CD8-positive, alpha-beta memory T cell (primary cell): ENCODE measurements at regions not wholly inside any gene's neighbourhood (a gene's known extent, or its start where the extent isn't known, plus 50 kb on each side); places are given as distances from the start of the nearest gene placed in this dataset.

Source experiments
- CTCF ChIA-PET: fragments of 350-600 bp; sonication (Branson Sonifier 250); formaldehyde crosslinking; loops from one replicate; lab custom pipeline; 2021; ENCODE audit warnings: antibody characterized with exemption; lab: Charles Lee
- POLR2A ChIA-PET: fragments of 350-600 bp; sonication (Branson Sonifier 250); formaldehyde crosslinking; loops from one replicate; lab custom pipeline; 2021; ENCODE audit warnings: antibody characterized with exemption; lab: Charles Lee
- DNase-seq, 5 donors: peaks; one replicate each; pipeline versions ENCODE4 v3.0.0 to v3.0.0-alpha.2; 2020 to 2022; ENCODE audit warnings: mixed read lengths in 1 of 5
- H3K27ac ChIP-seq: one replicate; pipeline ENCODE4 v1.7.0; 2013; ENCODE audit warnings: low read depth, mild to moderate bottlenecking, low read length, moderate library complexity
- H3K27me3 ChIP-seq: 2 replicates; pipeline ENCODE4 v1.7.0; 2013; ENCODE audit warnings: low read length, mild to moderate bottlenecking; ENCODE audit not compliant: insufficient read depth, poor library complexity, severe bottlenecking
- H3K36me3 ChIP-seq: 2 replicates; pipeline ENCODE4 v1.7.0; 2013; ENCODE audit warnings: mild to moderate bottlenecking, low read length, moderate library complexity; ENCODE audit not compliant: insufficient read depth
- H3K4me1 ChIP-seq: 2 replicates; pipeline ENCODE4 v1.7.0; 2013; ENCODE audit warnings: mild to moderate bottlenecking, low read length, moderate library complexity; ENCODE audit not compliant: insufficient read depth
- H3K4me3 ChIP-seq: 2 replicates; pipeline ENCODE4 v1.7.0; 2013; ENCODE audit warnings: mild to moderate bottlenecking, low read length
- H3K9me3 ChIP-seq: 2 replicates; pipeline ENCODE4 v1.7.0; 2013; ENCODE audit warnings: mild to moderate bottlenecking, low read length
- H3K27ac Mint-ChIP-seq, 8 donors: one replicate each; pipeline ENCODE4 v1.8.0; 2020 to 2021; ENCODE audit warnings: mixed read lengths in 8 of 8, mild to moderate bottlenecking in 6 of 8, inconsistent platforms in 3 of 8, moderate library complexity in 3 of 8
- H3K27me3 Mint-ChIP-seq, 2 donors: one replicate each; pipeline ENCODE4 v1.8.0; 2020 to 2021; ENCODE audit warnings: mixed read lengths in 2 of 2, mild to moderate bottlenecking in 1 of 2, moderate library complexity in 1 of 2
- H3K36me3 Mint-ChIP-seq, 3 donors: one replicate each; pipeline ENCODE4 v1.8.0; 2020 to 2021; ENCODE audit warnings: mixed read lengths in 3 of 3, inconsistent platforms in 1 of 3, mild to moderate bottlenecking in 1 of 3
- H3K4me1 Mint-ChIP-seq, 3 donors: one replicate each; pipeline ENCODE4 v1.8.0; 2020 to 2021; ENCODE audit warnings: mixed read lengths in 3 of 3, inconsistent platforms in 1 of 3, mild to moderate bottlenecking in 1 of 3
- H3K4me3 Mint-ChIP-seq, 7 donors: one replicate each; pipeline ENCODE4 v1.8.0; 2020 to 2021; ENCODE audit warnings: mixed read lengths in 7 of 7, mild to moderate bottlenecking in 6 of 7, moderate library complexity in 4 of 7, inconsistent platforms in 2 of 7
- H3K9me3 Mint-ChIP-seq, 5 donors: one replicate each; pipeline ENCODE4 v1.8.0; 2020 to 2022; ENCODE audit warnings: mixed read lengths in 5 of 5, mild to moderate bottlenecking in 3 of 5, moderate library complexity in 2 of 5, inconsistent platforms in 1 of 5

DNA sequence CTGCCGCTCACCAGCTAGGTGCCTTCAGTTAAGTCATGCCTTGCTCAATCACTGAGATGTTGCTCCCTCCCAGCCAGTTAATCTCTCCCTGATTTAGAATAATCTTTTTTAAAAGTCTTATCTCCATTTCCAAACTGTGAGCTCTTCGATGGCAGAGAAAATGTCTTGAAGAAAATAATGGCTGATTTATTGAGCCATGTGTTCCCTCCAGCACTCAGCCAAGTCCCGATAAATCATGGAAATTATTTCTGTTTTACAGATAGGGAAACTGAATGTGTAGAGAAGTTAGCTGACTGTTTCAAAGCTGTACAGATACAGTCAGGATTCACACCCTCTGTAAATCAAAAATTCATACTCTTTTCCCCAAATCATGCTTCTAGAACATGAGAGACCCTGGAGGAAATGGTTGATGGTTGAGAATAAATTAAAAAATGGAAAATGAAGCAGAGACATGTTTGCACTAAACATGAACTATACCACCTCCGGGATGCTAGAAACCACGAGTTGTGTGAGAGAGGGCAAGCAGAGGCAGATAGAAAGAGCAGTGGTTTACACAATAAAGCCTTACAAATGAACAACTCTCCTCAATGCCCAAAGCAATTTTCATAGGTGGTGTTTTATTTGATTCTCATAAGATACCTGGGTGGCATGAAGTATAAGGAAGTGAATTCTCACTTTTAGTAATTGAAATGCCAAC, 376.4 kb downstream of the PLPP3 start:
- Mint-ChIP-seq H3K36me3 (no peaks in the 10 kb centered on the region), H3K9me3 (peaks cover 0 to 5% (median 2%) of the 10 kb centered on the region in 5 donors), H3K4me3 (no peak overlapping the region), H3K27me3 (peaks cover 0 to 2% of the 10 kb centered on the region in 2 donors), H3K27ac (no peak overlapping the region), H3K4me1 (no peaks in the 10 kb centered on the region)
- Histone ChIP-seq H3K4me1 (no peaks in the 10 kb centered on the region), H3K27ac (no peak overlapping the region), H3K27me3 (no peaks in the 10 kb centered on the region), H3K36me3 (no peaks in the 10 kb centered on the region), H3K4me3 (no peak overlapping the region), H3K9me3 (no peaks in the 10 kb centered on the region)
- CTCF ChIA-PET: no interaction called here
- POLR2A ChIA-PET: no interaction called here
- DNase-seq: no peak

DNA sequence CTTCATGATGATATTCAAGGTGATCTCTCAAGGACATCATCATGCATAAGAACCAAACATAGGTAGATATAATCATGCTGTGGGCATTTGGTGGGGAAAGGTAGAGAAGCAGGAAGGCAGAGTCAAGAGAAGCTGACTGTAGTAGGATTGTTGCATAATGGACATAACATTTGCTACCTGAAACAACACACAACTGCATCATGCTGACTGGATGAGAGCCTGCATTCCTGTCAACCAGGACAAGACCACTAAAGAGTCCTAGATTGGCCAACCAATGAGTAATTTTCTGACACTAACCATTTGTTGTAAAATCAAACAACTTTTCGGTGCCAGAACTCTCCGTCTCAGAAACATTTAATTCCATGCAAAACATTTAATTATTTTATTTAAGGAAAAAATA, 377.2 kb downstream of the PLPP3 start:
- no peak overlapping the region for H3K27ac ChIP-seq
- CTCF ChIA-PET: no interaction called here
- no peaks in the 10 kb centered on the region for H3K4me1 ChIP-seq
- Mint-ChIP-seq H3K27ac (no peak overlapping the region), H3K4me1 (no peaks in the 10 kb centered on the region), H3K36me3 (no peaks in the 10 kb centered on the region), H3K27me3 (peaks cover 0 to 4% of the 10 kb centered on the region in 2 donors), H3K4me3 (no peak overlapping the region), H3K9me3 (peaks cover 0 to 5% (median 2%) of the 10 kb centered on the region in 5 donors)
- DNase-seq: no peak
- H3K27me3 ChIP-seq: no peaks in the 10 kb centered on the region
- POLR2A ChIA-PET: no interaction called here
- H3K9me3 ChIP-seq: no peaks in the 10 kb centered on the region
- H3K36me3 ChIP-seq: no peaks in the 10 kb centered on the region
- no peak overlapping the region for H3K4me3 ChIP-seq

- Histone ChIP-seq H3K4me3 (no peak overlapping the region), H3K36me3 (no peaks in the 10 kb centered on the region), H3K27me3 (no peaks in the 10 kb centered on the region), H3K9me3 (no peaks in the 10 kb centered on the region), H3K27ac (no peak overlapping the region), H3K4me1 (no peaks in the 10 kb centered on the region)
- Mint-ChIP-seq H3K4me3 (no peak overlapping the region), H3K27me3 (peaks cover 0 to 4% of the 10 kb centered on the region in 2 donors), H3K9me3 (peaks cover 0 to 2% (median 0%) of the 10 kb centered on the region in 5 donors), H3K4me1 (no peaks in the 10 kb centered on the region), H3K27ac (no peak overlapping the region), H3K36me3 (no peaks in the 10 kb centered on the region)
- POLR2A ChIA-PET: no interaction called here
- DNase-seq: no peak
- CTCF ChIA-PET: no interaction called here
Measured at GRCh38 chr1:56200896-56201295, 378.5 kb downstream of the PLPP3 start.

DNA sequence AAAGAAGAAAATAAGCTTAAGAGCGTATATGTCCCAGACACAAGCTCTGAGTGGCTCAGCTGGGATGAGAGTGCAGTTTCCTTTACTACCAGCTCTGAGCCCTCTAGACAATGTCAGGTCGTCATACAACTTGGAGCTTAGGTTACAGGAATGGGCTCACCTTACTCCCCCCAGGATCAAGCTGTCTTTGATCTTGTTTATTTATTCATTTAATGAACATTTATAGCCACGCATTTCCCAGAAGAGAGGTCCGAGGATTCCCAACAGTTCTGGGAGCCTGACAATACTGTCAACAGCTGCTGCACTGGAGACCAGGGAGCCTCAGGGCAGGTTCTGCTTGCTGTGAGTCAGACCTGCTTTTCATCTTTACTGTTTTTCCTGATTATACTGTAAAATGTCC, 378.9 kb downstream of the PLPP3 start:
- no peaks in the 10 kb centered on the region for H3K27me3 ChIP-seq
- H3K36me3 Mint-ChIP-seq: no peaks in the 10 kb centered on the region
- H3K4me1 ChIP-seq: no peaks in the 10 kb centered on the region
- no peak overlapping the region for H3K4me3 ChIP-seq
- H3K4me3 Mint-ChIP-seq: no peak overlapping the region
- H3K27ac Mint-ChIP-seq: no peak overlapping the region
- H3K4me1 Mint-ChIP-seq: no peaks in the 10 kb centered on the region
- H3K9me3 Mint-ChIP-seq: peaks cover 0 to 2% (median 0%) of the 10 kb centered on the region in 5 donors
- H3K36me3 ChIP-seq: no peaks in the 10 kb centered on the region
- H3K9me3 ChIP-seq: no peaks in the 10 kb centered on the region
- no peak for DNase-seq
- ChIA-PET POLR2A (no interaction called here), CTCF (no interaction called here)
- no peak overlapping the region for H3K27ac ChIP-seq
- peaks cover 0 to 4% of the 10 kb centered on the region in 2 donors for H3K27me3 Mint-ChIP-seq

DNA sequence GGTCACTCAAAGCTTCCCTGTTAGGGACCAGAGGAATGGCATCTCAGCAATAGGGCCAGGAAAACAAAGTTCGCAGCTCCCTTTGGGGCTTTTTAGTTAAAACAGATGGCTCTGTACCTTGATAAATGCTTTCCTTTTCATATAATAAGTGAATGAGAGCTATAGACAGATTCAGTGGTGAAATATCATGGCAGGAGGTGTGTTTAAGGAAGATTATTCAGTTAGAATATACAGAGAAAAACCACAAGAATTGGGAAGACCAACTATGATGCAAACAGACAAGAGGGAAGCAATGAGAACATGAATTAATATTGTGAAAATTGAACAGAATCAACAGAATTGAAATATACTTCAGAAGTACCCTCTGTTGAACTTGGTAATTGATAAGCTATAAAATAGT, 379.4 kb downstream of the PLPP3 start:
- no peak overlapping the region for H3K4me3 ChIP-seq
- POLR2A ChIA-PET: no interaction called here
- H3K27ac Mint-ChIP-seq: no peak overlapping the region
- H3K27me3 Mint-ChIP-seq: peaks cover 0 to 4% of the 10 kb centered on the region in 2 donors
- no peak for DNase-seq
- H3K27ac ChIP-seq: no peak overlapping the region
- H3K36me3 Mint-ChIP-seq: no peaks in the 10 kb centered on the region
- H3K36me3 ChIP-seq: no peaks in the 10 kb centered on the region
- no peaks in the 10 kb centered on the region for H3K4me1 Mint-ChIP-seq
- no peaks in the 10 kb centered on the region for H3K9me3 ChIP-seq
- no peaks in the 10 kb centered on the region for H3K4me1 ChIP-seq
- H3K9me3 Mint-ChIP-seq: peaks cover 0 to 2% (median 0%) of the 10 kb centered on the region in 5 donors
- CTCF ChIA-PET: no interaction called here
- no peaks in the 10 kb centered on the region for H3K27me3 ChIP-seq
- no peak overlapping the region for H3K4me3 Mint-ChIP-seq

DNA sequence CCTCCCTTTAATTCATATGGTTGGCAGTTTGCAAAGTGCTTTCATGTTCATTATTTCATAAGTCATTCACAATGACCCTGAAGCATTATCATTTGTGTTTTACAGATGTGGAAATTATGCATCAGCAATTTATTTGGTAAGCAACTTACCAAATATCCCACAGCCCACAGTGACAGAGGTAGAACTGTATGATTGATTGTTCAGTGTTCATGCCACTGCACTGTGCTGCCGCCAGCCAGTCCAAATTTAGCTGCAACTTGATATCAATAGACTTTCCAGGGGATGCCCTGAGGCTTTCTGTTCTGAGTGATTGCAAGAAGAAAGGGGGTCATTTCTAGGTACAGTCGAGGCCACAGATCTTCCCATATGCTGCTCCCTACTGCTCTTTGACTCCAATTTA, 380.3 kb downstream of the PLPP3 start:
- no peaks in the 10 kb centered on the region for H3K36me3 Mint-ChIP-seq
- CTCF ChIA-PET: no interaction called here

GRCh38 chr1:56197946-56198345, 381.4 kb downstream of the PLPP3 start:
- no peaks in the 10 kb centered on the region for H3K4me1 Mint-ChIP-seq
- no peaks in the 10 kb centered on the region for H3K36me3 ChIP-seq
- no peaks in the 10 kb centered on the region for H3K4me1 ChIP-seq
- H3K27me3 ChIP-seq: no peaks in the 10 kb centered on the region
- CTCF ChIA-PET: no interaction called here
- H3K9me3 ChIP-seq: no peaks in the 10 kb centered on the region
- H3K9me3 Mint-ChIP-seq: peaks cover 0 to under 1% (median 0%) of the 10 kb centered on the region in 5 donors
- no peaks in the 10 kb centered on the region for H3K36me3 Mint-ChIP-seq
- no peak for DNase-seq
- no peak overlapping the region for H3K27ac ChIP-seq
- H3K4me3 Mint-ChIP-seq: no peak overlapping the region
- H3K27me3 Mint-ChIP-seq: peaks cover 0 to 1% of the 10 kb centered on the region in 2 donors
- POLR2A ChIA-PET: no interaction called here
- no peak overlapping the region for H3K4me3 ChIP-seq
- H3K27ac Mint-ChIP-seq: no peak overlapping the region

More for the DNA sequence above, 380.3 kb downstream of the PLPP3 start:
- Histone ChIP-seq H3K36me3 (no peaks in the 10 kb centered on the region), H3K4me3 (no peak overlapping the region), H3K27me3 (no peaks in the 10 kb centered on the region), H3K9me3 (no peaks in the 10 kb centered on the region), H3K27ac (no peak overlapping the region), H3K4me1 (no peaks in the 10 kb centered on the region)
- H3K27me3 Mint-ChIP-seq: peaks cover 0 to 1% of the 10 kb centered on the region in 2 donors
- H3K4me1 Mint-ChIP-seq: no peaks in the 10 kb centered on the region
- H3K9me3 Mint-ChIP-seq: peaks cover 0 to 2% (median 0%) of the 10 kb centered on the region in 5 donors
- H3K4me3 Mint-ChIP-seq: no peak overlapping the region
- POLR2A ChIA-PET: no interaction called here
- no peak overlapping the region for H3K27ac Mint-ChIP-seq
- no peak for DNase-seq

- Histone ChIP-seq H3K4me1 (no peaks in the 10 kb centered on the region), H3K9me3 (no peaks in the 10 kb centered on the region), H3K36me3 (no peaks in the 10 kb centered on the region), H3K4me3 (no peak overlapping the region), H3K27ac (no peak overlapping the region), H3K27me3 (no peaks in the 10 kb centered on the region)
- POLR2A ChIA-PET: no interaction called here
- Mint-ChIP-seq H3K27me3 (peaks cover 0 to 1% of the 10 kb centered on the region in 2 donors), H3K4me3 (no peak overlapping the region), H3K9me3 (no peaks in the 10 kb centered on the region), H3K4me1 (no peaks in the 10 kb centered on the region), H3K27ac (no peak overlapping the region), H3K36me3 (no peaks in the 10 kb centered on the region)
- CTCF ChIA-PET: no interaction called here
- DNase-seq: no peak
Measured at GRCh38 chr1:56196839-56197238, 382.5 kb downstream of the PLPP3 start.
